ENCODE measurements at regions not wholly inside any gene's neighbourhood (a gene's known extent, or its start where the extent isn't known, plus 50 kb on each side); places are given as distances from the start of the nearest gene placed in this dataset.
"Not testable (repeated sequence)": the region's sequence is repeated elsewhere in the genome, so short reads cannot be mapped to it uniquely, and the experiment has no call there.

- intact Hi-C loops (cut with micrococcal nuclease) = no loop called here
- no peak for DNase-seq
- H3K4me1 Mint-ChIP-seq (ENCODE audit: low read depth) = no peaks in the 10 kb centered on the region
- H3K36me3 Mint-ChIP-seq (ENCODE audit: low read depth) = no peaks in the 10 kb centered on the region
- no peak for ATAC-seq
- no peaks in the 10 kb centered on the region for H3K9me3 Mint-ChIP-seq
- TF ChIP-seq, protein P1, sequence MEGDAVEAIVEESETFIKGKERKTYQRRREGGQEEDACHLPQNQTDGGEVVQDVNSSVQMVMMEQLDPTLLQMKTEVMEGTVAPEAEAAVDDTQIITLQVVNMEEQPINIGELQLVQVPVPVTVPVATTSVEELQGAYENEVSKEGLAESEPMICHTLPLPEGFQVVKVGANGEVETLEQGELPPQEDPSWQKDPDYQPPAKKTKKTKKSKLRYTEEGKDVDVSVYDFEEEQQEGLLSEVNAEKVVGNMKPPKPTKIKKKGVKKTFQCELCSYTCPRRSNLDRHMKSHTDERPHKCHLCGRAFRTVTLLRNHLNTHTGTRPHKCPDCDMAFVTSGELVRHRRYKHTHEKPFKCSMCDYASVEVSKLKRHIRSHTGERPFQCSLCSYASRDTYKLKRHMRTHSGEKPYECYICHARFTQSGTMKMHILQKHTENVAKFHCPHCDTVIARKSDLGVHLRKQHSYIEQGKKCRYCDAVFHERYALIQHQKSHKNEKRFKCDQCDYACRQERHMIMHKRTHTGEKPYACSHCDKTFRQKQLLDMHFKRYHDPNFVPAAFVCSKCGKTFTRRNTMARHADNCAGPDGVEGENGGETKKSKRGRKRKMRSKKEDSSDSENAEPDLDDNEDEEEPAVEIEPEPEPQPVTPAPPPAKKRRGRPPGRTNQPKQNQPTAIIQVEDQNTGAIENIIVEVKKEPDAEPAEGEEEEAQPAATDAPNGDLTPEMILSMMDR (IDR thresholded peaks at IDR 0.05) = no peak
- H3K4me3 Mint-ChIP-seq = no peak overlapping the region
- ChIA-PET POLR2A (no interaction called here), CTCF (no interaction called here)
- H3K27ac Mint-ChIP-seq = no peak overlapping the region
- no peaks in the 10 kb centered on the region for H3K27me3 Mint-ChIP-seq
Observed at GRCh38 chr12:58668233-58668632, 252.1 kb downstream of the LRIG3 start.

GRCh38 chr12:58668871-58669270 lies 251.4 kb downstream of the LRIG3 start:
- ATAC-seq = no peak

DNA sequence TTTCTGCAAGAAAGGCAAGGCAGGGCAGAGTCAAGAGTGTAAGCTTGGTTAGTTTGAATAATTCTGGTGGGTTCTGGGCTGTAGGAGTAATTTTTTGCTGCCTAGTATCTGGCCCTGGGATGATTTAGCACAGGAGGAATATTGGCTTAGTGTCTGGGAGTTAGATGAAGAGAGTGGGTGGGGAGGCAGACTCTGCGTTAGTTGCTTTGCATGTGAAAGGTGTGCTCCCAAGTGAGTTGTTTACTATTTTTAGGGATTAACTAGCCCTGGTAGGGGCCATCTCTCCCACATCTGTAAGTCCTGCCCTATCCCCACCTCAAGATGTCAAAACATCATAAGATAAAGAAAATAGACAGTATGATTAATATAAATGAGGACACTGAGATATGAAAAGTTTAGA lies 249.7 kb downstream of the LRIG3 start:
- Mint-ChIP-seq H3K4me1 (ENCODE audit: low read depth) (no peaks in the 10 kb centered on the region), H3K27me3 (no peaks in the 10 kb centered on the region), H3K4me3 (no peak overlapping the region), H3K36me3 (ENCODE audit: low read depth) (no peaks in the 10 kb centered on the region), H3K9me3 (no peaks in the 10 kb centered on the region), H3K27ac (no peak overlapping the region)
- TF ChIP-seq, protein P1 (IDR thresholded peaks at IDR 0.05) = no peak
- DNase-seq = no peak
- intact Hi-C loops (cut with micrococcal nuclease) = no loop called here
- POLR2A ChIA-PET = no interaction called here
- ATAC-seq = no peak
- CTCF ChIA-PET = no interaction called here

More at GRCh38 chr12:58668871-58669270, 251.4 kb downstream of the LRIG3 start:
- TF ChIP-seq, protein P1 (IDR thresholded peaks at IDR 0.05) = no peak
- H3K9me3 Mint-ChIP-seq = no peaks in the 10 kb centered on the region
- no peak overlapping the region for H3K4me3 Mint-ChIP-seq
- H3K27ac Mint-ChIP-seq = no peak overlapping the region
- intact Hi-C loops (cut with micrococcal nuclease) = no loop called here
- POLR2A ChIA-PET = no interaction called here
- no peak for DNase-seq
- H3K4me1 Mint-ChIP-seq (ENCODE audit: low read depth) = no peaks in the 10 kb centered on the region
- CTCF ChIA-PET = no interaction called here
- H3K27me3 Mint-ChIP-seq = no peaks in the 10 kb centered on the region
- no peaks in the 10 kb centered on the region for H3K36me3 Mint-ChIP-seq (ENCODE audit: low read depth)

GRCh38 chr12:58671196-58671595 lies 249.1 kb downstream of the LRIG3 start:
- no peak overlapping the region for H3K27ac Mint-ChIP-seq
- no peak for ATAC-seq
- CTCF ChIA-PET = no interaction called here

DNA sequence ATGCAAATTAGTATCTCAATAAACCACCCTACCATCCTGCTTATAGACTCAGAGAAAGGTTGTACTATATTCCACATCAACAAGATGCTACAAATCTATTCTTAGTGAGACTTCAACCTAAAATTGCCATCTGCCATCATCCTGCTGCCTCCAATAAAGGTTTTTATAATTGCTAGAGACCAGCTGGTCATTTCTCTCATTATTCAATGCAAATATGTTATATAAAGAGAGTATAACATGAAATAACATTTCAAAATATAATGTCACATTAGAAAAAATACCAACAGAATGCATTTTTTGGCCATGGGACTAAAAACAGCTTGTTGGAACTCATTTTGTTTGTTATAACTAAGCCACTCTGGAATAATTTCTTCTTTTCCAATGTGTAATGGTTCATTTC lies 247.3 kb downstream of the LRIG3 start:
- intact Hi-C loops (cut with micrococcal nuclease) = no loop called here
- CTCF ChIA-PET = no interaction called here
- no peaks in the 10 kb centered on the region for H3K36me3 Mint-ChIP-seq (ENCODE audit: low read depth)
- no peak for ATAC-seq
- no peak overlapping the region for H3K4me3 Mint-ChIP-seq
- TF ChIP-seq, protein P1 (IDR thresholded peaks at IDR 0.05) = no peak
- H3K27me3 Mint-ChIP-seq = no peaks in the 10 kb centered on the region
- DNase-seq = no peak
- H3K27ac Mint-ChIP-seq = no peak overlapping the region
- H3K9me3 Mint-ChIP-seq = peaks cover 3% of the 10 kb centered on the region
- no peaks in the 10 kb centered on the region for H3K4me1 Mint-ChIP-seq (ENCODE audit: low read depth)
- POLR2A ChIA-PET = no interaction called here

More at GRCh38 chr12:58671196-58671595, 249.1 kb downstream of the LRIG3 start:
- POLR2A ChIA-PET = no interaction called here
- no peaks in the 10 kb centered on the region for H3K27me3 Mint-ChIP-seq
- TF ChIP-seq, protein P1 (IDR thresholded peaks at IDR 0.05) = no peak
- DNase-seq = no peak
- H3K4me1 Mint-ChIP-seq (ENCODE audit: low read depth) = no peaks in the 10 kb centered on the region
- peaks cover 3% of the 10 kb centered on the region for H3K9me3 Mint-ChIP-seq
- no peaks in the 10 kb centered on the region for H3K36me3 Mint-ChIP-seq (ENCODE audit: low read depth)
- no peak overlapping the region for H3K4me3 Mint-ChIP-seq
- intact Hi-C loops (cut with micrococcal nuclease) = no loop called here

DNA sequence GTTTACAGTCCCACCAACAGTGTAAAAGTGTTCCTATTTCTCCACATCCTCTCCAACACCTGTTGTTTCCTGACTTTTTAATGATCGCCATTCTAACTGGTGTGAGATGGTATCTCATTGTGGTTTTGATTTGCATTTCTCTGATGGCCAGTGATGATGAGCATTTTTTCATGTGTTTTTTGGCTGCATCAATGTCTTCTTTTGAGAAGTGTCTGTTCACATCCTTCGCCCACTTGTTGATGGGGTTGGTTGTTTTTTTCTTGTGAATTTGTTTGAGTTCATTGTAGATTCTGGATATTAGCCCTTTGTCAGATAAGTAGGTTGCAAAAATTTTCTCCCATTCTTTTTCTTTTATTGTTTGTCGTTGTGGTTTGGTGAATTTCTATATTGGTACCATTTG lies 242.5 kb downstream of the LRIG3 start:
- not testable (repeated sequence) for H3K27me3 Mint-ChIP-seq

More for the DNA sequence above, 242.5 kb downstream of the LRIG3 start:
- intact Hi-C loops (cut with micrococcal nuclease); H3K27ac Mint-ChIP-seq; H3K4me3 Mint-ChIP-seq; CTCF ChIA-PET; POLR2A ChIA-PET; ATAC-seq; H3K4me1 Mint-ChIP-seq (ENCODE audit: low read depth); H3K36me3 Mint-ChIP-seq (ENCODE audit: low read depth); DNase-seq: not testable (repeated sequence)
- H3K9me3 Mint-ChIP-seq = peaks cover 16% of the 10 kb centered on the region
